ENCODE measurements at regions not wholly inside any gene's neighbourhood (a gene's known extent, or its start where the extent isn't known, plus 50 kb on each side); places are given as distances from the start of the nearest gene placed in this dataset.
"Not testable (repeated sequence)": the region's sequence is repeated elsewhere in the genome, so short reads cannot be mapped to it uniquely, and the experiment has no call there.

DNA sequence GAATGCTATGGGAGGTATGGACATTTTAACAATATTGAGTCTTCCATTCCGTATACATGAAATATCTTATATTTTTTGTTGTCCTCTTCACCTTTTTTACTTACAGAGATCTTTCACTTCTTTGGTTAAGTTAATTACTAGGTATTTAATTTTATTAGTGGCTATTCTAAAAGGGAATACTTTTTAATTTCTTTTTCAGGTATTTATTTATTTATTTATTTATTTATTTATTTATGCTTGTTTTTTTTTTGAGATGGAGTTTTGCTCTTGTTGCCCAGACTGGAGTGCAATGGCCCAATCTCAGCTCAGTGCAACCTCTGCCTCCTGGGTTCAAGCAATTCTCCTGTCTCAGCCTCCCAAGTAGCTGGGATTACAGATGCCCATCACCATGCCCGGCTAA lies 329.1 kb downstream of the NAP1L3 start:
- not testable (repeated sequence) for TF ChIP-seq CTCF, POLR2A, POLR2AphosphoS5 (IDR thresholded peaks at IDR 0.05)
